ENCODE measurements at regions not wholly inside any gene's neighbourhood (a gene's known extent, or its start where the extent isn't known, plus 50 kb on each side); places are given as distances from the start of the nearest gene placed in this dataset.
"Not testable (repeated sequence)": the region's sequence is repeated elsewhere in the genome, so short reads cannot be mapped to it uniquely, and the experiment has no call there.

DNA sequence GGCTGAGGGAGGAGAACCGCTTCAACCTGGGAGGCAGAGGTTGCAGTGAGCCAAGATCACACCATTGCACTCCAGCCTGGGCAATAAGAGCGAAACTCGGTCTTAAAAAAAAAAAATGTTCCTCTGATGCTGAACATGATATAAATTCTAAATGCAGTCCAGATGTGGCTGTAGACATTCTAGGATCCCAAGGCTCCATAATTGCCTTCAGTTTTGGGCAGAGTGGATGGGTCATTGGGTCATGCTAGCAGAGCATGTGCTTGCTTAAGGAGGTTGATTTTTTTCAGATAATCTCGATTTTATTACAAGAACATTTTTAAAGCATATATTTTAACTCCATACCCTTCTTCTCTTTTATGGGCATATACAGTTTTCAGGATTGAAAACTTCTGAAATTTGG is 112.0 kb downstream of the UTRN start:
- DNase-seq = no peak

DNA sequence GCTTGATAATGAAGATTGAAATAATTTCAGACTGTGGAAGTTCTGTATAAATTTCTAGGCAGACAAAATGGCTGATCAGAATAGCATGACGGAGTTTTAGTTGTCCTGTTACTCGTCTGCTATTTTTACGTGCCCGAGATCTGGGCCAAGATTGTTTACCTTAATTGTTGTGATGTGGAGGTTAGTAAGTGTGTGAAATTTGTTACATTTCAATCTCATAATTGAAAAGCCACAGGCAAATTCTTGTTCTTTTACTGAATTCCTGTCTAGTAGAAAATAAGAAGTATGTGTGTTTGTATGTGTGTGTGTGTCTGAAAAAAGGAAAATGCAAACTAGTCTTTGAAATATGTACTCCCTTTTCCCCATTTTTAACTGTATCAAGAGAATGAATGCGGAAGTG is 115.2 kb downstream of the UTRN start:
- no peak for DNase-seq

DNA sequence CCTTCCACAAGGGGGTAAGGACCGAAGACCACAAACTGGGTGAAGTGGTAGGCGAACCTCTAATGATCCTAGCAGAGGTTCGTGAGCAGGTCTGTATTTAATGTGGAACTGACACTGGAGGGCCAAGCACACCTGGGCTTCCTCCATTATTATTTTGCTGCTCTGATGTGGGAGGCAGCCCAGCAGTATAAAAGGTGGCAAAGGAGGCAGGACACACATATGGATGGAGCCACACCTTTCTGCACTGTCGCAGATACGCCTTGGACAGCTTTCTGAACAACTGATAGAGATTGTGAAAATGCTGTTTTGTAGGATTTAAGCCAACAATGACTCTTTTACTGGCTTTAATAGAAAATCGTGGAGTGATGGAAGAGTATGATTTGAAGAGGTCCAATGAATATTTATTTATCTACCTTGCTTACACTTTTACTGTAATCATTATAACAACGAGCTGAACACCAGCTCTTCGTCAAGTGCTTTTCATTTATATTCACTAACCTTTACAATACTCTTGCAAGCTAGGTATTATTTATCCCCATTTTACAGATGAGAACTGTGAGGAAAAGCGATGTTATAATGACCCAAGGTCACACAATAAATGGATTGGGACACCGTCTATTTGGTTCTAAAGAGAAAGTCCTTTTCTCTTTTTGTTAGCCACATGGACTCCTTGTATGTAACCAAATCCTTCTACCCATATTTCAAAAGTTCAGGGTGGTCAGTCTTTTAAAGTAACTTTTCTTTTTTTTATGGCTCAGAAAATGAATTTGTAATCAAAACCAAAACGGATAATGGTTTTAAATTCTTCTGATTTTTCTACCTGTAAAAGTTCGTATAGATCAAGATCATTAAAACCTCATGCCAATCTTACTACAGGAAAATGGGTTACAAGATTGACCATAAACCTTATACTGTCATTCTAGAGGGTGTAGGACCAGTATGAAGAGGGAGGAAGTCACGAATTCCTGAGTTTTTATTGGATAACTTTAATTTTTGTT is 116.9 kb downstream of the UTRN start:
- no peak for DNase-seq

DNA sequence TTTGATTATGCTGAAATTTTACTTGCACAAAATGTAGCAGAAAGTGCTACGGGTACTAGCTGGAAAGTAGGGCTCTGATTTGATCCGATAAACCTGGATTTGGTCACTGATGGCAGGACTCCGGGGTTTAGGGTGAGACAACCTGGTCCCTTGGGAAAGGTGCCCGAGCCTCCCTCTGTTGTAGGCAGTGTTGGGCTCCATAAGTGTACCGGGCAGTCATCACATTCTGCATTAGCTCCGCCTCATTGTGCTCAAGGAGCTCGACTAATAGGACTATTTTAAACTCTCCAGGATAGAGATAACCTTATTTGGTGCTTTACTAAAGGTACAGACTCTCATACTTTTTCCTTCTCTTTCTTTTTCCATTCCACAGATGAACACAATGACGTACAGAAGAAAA is 117.6 kb downstream of the UTRN start:
- no peak for DNase-seq

DNA sequence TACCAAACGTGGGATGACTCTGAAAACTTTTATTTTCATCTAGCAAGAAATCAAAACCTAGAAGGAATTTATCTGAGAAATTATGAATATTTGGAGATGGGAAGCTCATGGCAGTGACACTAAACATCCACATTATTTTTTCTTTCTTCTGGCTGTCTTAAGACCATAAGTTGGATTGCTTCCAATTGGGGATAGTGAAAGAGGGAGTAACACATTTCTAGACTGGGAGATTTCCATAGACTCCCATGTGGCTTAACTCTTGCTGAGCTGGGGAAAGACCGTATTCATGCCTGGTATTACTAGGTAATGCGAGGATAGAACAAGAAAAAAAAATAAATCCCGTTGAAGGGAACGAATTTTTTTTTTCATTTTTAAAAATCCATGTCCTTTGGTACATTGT is 120.0 kb downstream of the UTRN start:
- DNase-seq = no peak

DNA sequence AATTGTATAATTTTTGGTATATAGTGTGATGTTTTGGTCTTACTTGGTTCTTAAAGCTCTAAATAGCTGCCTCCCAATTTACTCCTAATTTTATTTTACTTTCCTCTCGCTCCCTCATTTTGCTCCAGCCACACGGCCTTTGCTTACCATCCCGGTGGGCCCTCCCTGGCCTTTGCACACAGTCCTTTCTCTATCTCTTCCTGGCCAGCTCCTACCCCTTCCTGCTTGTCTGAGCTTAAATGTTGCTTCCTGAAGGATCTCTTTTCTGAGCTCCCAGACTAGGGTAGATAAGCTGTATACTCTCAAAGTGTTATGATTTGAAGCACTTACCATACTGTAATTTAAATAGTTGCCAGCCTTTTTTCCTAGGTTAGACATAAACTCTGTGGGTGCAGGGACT is 121.7 kb downstream of the UTRN start:
- DNase-seq = no peak

DNA sequence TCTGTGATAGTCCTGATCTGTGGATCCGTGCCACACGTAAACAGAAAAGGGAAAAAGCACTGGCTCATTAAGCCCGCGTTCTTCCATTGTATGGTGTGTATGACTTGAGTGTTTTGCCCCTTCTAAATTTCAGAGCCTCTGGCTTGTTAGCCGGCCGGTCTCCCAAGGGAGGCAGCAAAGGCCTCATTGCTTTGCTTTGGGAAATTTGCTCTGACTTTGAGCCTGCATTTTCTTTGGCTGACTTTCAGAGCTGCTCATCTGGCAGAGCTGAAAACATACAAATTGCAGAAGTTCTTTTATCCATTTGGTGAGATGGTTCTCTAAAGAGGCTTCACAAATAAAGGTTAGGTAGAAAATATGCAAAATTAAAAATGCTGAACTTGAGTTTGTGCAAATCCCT is 123.0 kb downstream of the UTRN start:
- DNase-seq = no peak

DNA sequence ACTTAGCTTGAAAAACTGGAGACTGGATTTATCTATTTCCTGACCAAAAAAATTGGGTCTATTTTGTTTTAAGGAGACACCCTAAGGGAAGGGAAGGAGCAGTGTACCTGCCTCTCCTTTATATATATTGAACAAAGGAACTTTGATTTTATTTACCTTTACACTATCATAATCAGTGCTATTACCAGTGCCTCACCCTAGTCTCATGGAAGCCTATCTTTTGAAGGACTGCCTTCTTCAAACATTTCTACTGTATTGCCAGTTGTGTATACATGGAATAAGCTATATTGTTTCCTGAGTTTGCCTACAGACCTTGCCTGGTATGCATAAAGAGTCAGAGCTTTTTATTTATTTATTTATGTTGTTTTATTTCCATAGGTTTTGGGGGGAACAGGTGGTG is 124.9 kb downstream of the UTRN start:
- no peak for DNase-seq

DNA sequence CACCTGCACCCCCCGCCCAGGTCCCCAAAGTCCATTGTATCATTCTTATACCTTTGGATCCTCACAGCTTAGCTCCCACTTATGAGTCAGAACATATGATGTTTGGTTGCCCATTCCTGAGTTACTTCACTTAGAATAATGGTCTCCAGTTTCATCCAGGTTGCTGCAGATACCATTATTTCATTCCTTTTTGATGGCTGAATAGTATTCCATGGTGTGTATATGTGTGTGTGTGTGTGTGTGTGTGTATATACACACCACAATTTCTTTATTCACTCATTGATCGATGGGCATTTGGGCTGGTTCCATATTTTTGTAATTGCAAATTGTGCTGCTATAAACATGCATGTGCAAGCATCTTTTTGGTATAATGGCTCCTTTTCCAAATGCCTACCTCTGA is 125.4 kb downstream of the UTRN start:
- not testable (repeated sequence) for DNase-seq

DNA sequence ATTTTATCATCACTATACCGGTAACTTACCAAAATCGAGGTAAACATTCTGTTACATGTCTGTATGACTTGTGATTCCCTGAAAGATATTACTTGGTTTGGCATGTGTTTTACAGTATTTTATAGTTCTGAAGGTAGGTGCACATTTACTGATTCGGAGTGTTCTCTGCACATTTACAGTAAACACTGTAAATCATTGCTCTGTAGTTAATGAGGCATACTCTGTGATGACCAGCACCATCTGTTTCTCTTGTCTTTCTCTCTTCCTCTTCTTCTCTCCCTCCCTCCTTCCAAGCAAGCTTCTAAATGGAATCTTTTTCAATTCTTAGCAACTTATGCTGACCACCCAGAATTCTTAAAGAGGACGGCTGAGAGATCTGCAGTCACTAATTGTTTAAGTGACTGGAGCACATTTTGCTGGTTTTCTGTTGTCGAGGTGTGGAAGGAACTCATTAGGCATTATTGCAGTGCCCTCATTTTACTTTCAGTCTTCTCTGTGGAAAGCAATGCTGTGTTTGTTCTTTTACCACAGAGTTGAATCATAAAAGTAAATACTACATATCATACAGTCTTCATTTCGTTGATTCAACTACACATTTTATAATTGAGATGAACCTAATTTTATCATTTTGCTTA is 126.5 kb downstream of the UTRN start:
- DNase-seq = no peak

DNA sequence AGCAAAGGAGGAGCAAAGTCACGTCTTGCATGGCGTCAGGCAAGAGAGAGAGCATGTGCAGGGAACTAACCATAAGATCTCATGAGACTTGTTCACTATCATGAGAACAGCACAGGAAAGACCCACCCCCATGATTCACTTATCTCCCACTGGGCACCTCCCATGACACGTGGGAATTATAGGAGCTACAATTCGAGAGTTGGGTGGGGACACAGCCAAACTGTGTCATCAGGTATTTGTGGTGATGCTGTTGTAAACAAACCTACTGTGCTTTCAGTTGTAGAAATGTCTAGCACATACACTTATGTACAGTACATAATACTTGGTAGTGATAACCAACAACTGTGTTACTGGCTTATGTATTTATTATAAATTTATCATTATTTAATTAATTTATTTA is 128.3 kb downstream of the UTRN start:
- no peak for DNase-seq

DNA sequence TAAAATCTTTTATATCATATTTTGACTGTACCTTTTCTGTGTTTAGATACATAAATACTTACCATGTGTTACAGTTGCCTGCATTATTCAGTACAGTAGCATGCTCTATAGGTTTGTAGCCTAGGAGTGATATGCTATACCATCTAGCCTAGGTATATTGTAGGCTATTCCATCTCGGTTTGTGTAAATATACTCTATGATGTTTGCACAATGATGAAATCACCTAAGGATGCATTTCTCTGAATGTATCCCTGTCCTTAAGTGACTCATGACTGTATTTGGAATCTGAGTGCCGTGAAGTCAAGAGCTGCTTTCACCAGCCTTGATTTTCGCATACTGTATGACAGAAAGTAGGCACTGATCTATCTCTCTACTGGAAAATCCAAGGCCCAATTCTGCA is 129.9 kb downstream of the UTRN start:
- DNase-seq = no peak

DNA sequence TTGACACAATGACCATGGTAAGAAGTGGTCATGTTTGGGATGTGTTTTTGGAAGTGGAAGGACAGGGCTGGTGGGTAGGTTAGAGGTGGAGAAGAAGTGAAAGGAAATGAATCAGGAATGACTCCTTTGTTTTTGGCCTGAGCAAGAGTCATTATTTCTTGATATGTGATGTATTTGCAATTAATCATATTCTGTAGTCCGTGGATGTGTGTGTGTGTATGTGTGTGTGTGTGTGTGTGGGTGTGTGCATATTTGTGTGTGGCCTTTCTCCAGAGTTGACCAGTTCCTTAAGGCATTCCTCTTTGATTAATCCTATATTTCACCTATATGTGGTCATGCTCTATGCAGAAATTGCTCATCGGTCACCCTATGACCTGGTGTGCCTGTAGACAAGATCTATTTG is 130.7 kb downstream of the UTRN start:
- no peak for DNase-seq

DNA sequence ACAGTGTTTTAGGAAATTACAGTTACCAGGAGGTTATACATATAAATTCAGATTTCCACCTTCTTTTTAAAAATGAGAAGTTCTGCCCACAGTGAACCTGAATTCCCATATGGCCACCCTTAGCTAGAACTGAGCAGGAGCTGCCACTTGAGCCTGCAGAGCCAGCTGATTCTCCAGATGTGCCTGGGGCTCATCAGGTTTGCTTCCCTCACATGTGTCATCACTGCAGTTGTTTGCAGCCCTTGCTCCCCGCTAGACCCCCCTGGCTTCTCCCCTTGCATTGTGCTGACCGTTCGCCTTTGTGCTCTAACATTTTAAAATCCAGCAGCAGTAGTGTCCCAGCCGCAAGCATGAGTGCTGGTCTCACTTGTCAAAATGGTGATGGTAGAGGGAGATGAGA is 131.1 kb downstream of the UTRN start:
- DNase-seq = no peak

DNA sequence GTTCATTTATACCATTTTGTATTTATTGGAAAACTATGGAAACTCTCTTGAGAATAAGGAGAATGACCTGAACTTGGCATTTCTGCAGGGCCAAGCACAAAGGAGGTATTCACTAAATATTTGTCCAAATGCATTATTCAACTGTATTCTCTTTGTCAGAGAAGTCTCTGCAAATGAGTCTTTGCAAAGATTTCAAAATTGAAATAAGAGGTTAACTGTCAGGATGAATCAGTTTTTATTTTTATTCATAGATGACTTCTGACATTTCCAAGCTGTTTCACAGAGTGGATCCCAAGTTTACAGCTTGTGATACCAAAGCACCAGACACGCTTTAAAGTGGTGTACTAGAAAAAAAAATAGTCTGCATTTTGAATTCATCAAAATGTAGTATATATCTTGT is 131.6 kb downstream of the UTRN start:
- no peak for DNase-seq

DNA sequence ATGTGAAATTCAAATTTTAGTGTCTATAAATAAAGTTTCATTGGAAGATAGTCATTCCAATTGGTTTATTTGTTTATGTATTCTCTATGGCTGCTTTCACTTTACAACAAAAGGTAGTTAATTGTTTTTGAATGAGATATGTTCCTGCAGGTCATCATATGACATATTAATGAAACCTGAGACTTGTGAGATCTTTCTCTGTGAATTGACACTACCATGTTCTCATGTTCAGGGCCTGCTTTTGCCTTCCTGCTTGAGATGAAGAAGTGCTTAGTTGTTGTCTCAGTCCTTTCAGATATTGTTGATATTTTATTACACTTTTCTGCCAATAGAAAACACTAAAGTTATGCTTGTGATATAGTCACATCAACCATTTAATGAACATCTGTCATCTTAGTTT is 132.5 kb downstream of the UTRN start:
- no peak for DNase-seq

DNA sequence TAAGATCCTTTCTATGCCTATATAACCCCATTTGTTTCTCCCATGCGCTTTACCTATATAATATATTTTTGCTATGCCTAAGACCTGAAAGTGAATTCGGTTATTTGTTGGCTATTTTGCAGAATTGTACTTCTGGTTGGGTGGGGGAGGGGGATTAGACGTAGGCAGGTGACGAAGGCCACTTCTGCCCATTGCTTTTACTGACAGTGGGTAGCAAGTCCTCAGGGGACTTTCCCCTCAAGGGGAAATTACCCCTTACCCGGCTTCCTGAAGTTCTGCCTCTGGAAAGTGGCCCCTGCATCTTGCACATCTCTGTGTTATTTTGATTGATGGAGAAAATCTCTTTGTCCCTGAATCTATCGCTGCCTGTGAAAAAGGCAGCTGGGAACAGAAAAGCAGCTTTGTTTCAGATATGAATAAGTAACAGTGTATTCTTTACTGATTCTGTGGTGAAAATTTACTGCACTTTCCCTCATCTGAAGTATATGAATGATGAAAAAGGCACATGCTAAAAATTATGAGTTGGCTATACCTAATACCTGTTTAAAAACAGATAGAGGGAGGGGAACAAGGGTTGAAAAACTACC is 133.9 kb downstream of the UTRN start:
- DNase-seq = no peak

DNA sequence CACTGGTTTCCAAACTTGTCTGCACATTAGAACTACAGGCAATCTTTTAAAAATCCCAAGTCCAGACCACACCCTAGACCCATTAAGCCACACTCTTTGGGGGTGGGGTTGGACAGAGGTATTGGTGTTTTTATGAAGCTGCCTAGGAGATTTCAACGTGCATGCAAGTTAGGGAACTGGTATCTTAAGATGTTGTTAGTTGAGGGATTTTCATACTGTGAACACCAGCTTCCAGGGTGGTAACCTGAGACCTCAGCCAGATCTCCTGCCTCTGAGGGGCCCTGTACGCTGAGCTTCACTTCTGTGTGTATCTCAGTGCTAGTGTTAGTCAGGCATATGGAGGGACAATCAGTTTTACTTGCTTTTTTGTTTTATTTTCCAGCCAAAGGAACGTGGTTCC is 138.0 kb downstream of the UTRN start:
- no peak for DNase-seq

DNA sequence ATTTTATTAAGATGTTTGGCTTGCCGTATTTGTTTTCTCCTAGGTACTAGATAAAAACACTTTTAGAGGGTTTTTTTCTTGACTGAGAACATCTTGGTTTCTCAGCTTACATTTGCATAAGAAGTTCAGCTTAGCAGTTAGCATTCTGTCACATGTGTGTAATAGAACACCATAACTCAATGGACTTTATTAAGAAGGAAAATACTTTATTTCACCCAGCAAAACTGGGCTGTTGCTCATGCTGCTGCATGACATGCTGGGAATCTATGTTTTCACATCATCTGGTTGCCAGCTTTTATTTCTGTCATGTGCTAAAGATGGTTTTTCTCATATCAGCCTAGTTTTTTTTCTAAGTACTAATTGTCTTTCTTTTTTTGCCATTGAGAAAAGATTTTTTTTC is 144.6 kb downstream of the UTRN start:
- DNase-seq = no peak

DNA sequence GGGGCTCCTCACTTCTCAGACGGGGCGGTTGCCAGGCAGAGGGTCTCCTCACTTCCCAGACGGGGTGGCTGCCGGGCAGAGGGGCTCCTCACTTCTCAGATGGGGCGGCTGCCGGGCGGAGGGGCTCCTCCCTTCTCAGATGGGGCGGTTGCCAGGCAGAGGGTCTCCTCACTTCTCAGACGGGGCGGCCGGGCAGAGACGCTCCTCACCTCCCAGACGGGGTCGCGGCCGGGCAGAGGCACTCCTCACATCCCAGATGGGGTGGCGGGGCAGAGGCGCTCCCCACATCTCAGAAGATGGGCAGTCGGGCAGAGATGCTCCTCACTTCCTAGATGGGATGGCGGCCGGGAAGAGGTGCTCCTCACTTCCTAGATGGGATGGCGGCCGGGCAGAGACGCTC is 148.3 kb downstream of the UTRN start:
- not testable (repeated sequence) for DNase-seq

DNA sequence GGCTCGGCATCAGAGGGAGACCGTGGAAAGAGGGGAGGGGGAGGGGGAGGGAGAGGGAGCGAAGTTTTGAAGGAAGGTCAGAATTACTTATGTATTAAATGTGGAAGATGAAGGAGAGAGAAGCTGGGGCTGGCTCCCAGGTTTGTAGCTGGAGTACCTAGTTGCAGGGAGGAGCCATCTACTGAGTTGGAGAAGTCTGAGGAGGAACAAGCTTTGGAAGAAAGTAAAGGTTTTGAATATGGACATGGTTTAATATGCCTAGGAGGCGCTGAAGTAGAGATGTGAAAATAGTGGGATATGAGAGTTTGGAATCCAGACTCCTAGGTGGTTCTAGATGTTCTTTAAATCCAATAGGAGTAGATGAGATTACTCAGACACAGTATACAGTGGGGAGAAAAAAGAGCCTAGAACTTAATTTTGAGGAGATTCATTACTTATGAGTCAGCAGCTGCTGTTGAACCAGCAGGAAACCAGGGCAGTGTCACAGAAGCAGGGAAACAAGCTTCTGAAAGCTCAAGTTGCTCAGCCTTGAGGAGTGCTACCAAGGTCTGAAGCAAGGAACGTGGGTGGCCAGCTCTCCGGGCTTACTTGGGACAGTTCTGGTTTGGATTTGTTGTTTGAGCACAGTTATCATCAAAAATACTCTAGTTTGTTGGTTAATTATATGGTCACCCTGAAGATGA is 149.3 kb downstream of the UTRN start:
- DNase-seq = no peak

DNA sequence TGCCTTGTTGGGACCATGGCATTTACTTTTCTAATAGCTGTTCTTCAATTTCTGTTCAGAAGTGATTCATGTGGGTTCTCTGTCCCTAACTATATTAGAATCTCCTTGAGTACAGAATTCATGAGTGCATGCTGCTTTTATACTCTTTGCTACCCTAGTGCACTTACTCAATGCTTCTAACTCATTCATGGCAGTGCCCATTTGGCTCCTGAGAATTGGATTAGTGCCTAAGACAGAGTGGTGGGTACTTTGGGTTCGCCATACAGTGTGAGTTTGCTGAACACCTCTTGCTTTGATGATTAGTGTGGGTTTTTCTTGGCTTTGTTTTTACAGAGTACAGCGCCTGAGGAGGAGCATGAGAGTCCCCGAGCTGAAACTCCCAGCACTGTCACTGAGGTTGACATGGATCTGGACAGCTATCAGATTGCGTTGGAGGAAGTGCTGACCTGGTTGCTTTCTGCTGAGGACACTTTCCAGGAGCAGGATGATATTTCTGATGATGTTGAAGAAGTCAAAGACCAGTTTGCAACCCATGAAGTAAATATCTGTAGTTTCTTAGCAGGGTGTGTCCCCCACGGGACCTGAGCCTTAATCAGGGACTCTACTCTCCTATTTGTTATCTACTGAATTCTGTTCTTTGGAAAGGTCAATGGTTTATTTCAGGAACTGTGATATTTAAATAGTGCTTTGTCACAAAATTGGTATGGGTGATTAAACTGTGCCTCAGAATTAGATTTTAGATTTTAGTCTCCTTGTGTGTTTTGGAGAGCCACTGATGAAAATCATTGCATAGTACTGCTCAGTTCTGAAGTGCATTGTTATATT is 150.7 kb downstream of the UTRN start:
- no peak for DNase-seq

DNA sequence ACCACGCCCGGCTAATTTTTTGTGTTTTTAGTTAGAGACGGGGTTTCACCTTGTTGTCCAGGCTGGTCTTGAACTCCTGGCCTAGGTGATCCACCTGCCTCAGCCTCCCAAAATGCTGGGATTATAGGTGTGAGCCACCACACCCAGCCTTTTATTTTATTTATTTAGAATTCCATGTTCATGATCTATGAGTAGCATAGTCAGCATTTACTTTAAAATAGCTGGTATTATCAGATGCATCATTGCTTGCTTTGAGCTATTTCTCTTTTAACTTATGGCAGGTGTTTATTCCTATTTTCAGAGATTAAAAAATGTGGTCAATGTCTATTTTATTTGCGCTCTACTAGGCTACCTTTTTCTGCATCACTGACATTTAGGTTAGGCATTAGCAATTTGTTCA is 152.0 kb downstream of the UTRN start:
- no peak for DNase-seq
